ENCODE measurements at regions not wholly inside any gene's neighbourhood (a gene's known extent, or its start where the extent isn't known, plus 50 kb on each side); places are given as distances from the start of the nearest gene placed in this dataset.
A peak's percentile ranks its signal among the peaks of the same experiment; 100 is the strongest.
"Not testable (repeated sequence)": the region's sequence is repeated elsewhere in the genome, so short reads cannot be mapped to it uniquely, and the experiment has no call there.

GRCh38 chr21:31609081-31609480 is 50.4 kb upstream of the SOD1 start:
- no peak for DNase-seq

GRCh38 chr21:31607791-31608190 is 51.7 kb upstream of the SOD1 start:
- no peak for DNase-seq

GRCh38 chr21:31606081-31606874 is 53.2 kb upstream of the SOD1 start:
- no peak for DNase-seq

- peak; percentile 86 for DNase-seq
Measured at GRCh38 chr21:31604591-31605190, 54.8 kb upstream of the SOD1 start.

- DNase-seq = no peak
Measured at GRCh38 chr21:31599563-31599962, 59.9 kb upstream of the SOD1 start.

- no peak for DNase-seq
Measured at GRCh38 chr21:31599013-31599412, 60.5 kb upstream of the SOD1 start.

GRCh38 chr21:31597683-31598082 is 61.8 kb upstream of the SOD1 start:
- DNase-seq = no peak

- DNase-seq = no peak
Measured at GRCh38 chr21:31596055-31596454, 63.4 kb upstream of the SOD1 start.

GRCh38 chr21:31594726-31595125 is 64.8 kb upstream of the SOD1 start:
- DNase-seq = no peak

GRCh38 chr21:31594279-31594678 is 65.2 kb upstream of the SOD1 start:
- no peak for DNase-seq

GRCh38 chr21:31592963-31593560 is 66.4 kb upstream of the SOD1 start:
- no peak for DNase-seq

- no peak for DNase-seq
Measured at GRCh38 chr21:31592516-31592915, 67.0 kb upstream of the SOD1 start.

GRCh38 chr21:31589820-31590219 is 69.7 kb upstream of the SOD1 start:
- no peak for DNase-seq

- DNase-seq = no peak
Measured at GRCh38 chr21:31586118-31586517, 73.4 kb upstream of the SOD1 start.

GRCh38 chr21:31583937-31584336 is 75.6 kb upstream of the SOD1 start:
- not testable (repeated sequence) for DNase-seq

- DNase-seq = no peak
Measured at GRCh38 chr21:31583498-31583897, 76.0 kb upstream of the SOD1 start.

GRCh38 chr21:31580866-31581276 is 78.6 kb upstream of the SOD1 start:
- DNase-seq = peak; percentile 85

- DNase-seq = no peak
Measured at GRCh38 chr21:31577271-31577670, 82.2 kb upstream of the SOD1 start.

- no peak for DNase-seq
Measured at GRCh38 chr21:31576428-31576827, 83.1 kb upstream of the SOD1 start.

- no peak for DNase-seq
Measured at GRCh38 chr21:31573217-31573616, 86.3 kb upstream of the SOD1 start.

- no peak for DNase-seq
Measured at GRCh38 chr21:31571879-31572278, 87.6 kb upstream of the SOD1 start.

- DNase-seq = no peak
Measured at GRCh38 chr21:31570824-31571566, 88.5 kb upstream of the SOD1 start.

GRCh38 chr21:31566611-31567010 is 92.9 kb upstream of the SOD1 start:
- no peak for DNase-seq

- no peak for DNase-seq
Measured at GRCh38 chr21:31566064-31566463, 93.4 kb upstream of the SOD1 start.
